DND-41 (cell line): ENCODE measurements at regions not wholly inside any gene's neighbourhood (a gene's known extent, or its start where the extent isn't known, plus 50 kb on each side); places are given as distances from the start of the nearest gene placed in this dataset.

Source experiments
- EZH2 ChIP-seq: IDR thresholded peaks from 3 replicates; pipeline ENCODE4 v1.6.1; 2012; ENCODE audit warnings: borderline replicate concordance, low read depth, mild to moderate bottlenecking, moderate library complexity, low read length, inconsistent platforms; ENCODE audit not compliant: severe bottlenecking
- TF ChIP-seq, protein P1 (sequence below): IDR thresholded peaks from 2 replicates; pipeline ENCODE4 v1.5.1; 2012; ENCODE audit warnings: borderline replicate concordance, low read length, moderate library complexity, mild to moderate bottlenecking; ENCODE audit not compliant: poor library complexity, severe bottlenecking; ENCODE audit errors: extremely low read depth

DNA sequence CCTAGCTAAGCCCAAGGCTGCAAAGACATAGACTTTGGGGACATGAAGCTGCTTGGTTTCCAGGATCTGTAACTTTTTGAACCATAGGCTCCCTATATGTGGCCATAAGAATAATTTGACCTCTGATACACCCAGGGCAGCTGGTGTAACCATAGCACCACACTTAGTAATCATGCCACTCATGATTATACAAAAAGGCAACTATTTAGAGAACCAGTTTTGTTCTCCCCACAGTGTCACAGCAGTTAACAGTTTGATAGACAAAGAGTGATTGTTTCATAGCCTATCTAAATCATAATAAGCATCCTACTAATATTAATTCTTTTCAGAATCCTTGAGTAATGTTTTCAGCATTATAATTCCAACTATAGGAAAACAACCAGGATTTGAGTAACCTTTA lies 334.9 kb downstream of the NEK10 start:
- TF ChIP-seq, protein P1, sequence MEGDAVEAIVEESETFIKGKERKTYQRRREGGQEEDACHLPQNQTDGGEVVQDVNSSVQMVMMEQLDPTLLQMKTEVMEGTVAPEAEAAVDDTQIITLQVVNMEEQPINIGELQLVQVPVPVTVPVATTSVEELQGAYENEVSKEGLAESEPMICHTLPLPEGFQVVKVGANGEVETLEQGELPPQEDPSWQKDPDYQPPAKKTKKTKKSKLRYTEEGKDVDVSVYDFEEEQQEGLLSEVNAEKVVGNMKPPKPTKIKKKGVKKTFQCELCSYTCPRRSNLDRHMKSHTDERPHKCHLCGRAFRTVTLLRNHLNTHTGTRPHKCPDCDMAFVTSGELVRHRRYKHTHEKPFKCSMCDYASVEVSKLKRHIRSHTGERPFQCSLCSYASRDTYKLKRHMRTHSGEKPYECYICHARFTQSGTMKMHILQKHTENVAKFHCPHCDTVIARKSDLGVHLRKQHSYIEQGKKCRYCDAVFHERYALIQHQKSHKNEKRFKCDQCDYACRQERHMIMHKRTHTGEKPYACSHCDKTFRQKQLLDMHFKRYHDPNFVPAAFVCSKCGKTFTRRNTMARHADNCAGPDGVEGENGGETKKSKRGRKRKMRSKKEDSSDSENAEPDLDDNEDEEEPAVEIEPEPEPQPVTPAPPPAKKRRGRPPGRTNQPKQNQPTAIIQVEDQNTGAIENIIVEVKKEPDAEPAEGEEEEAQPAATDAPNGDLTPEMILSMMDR, result no peak
- TF ChIP-seq EZH2, result no peak
